Left lobe of liver (tissue), 2 donors: ENCODE measurements at regions not wholly inside any gene's neighbourhood (a gene's known extent, or its start where the extent isn't known, plus 50 kb on each side); places are given as distances from the start of the nearest gene placed in this dataset.

ENCODE experiments used
- ATAC-seq: fragments of 200-7000 bp; cut with Tn5 transposase; one replicate; pipeline ENCODE4 v1.9.1; 2020; ENCODE audit warnings: mild to moderate bottlenecking, moderate library complexity
- DNase-seq: peaks from one replicate; pipeline ENCODE4 v3.0.0-alpha.2; 2020; ENCODE audit warnings: low spot score
- donor health status: DM: no; HTN: no; CAD: no; lungs with moderate emphysema.
- donor health status: DM: no; HTN: yes; CAD: no.

DNA sequence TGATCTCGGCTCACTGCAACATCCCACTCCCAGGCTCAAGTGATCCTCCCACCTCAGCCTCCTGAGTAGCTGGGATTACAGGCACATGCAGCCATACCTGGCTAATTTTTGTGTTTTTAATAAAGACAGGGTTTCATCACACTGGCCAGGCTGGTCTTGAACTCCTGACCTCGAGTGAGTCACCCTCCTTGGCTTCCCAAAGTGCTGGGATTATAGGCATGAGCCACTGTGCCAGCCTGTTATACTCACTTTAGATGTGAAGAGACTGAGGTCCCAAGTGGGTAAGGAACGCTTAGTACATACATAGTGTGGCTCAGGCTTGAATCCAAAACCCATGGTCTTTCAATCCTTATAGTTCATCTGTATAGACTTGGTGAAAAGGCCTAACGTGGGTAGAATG is 63.7 kb upstream of the EPS8L3 start:
- ATAC-seq (no peak), DNase-seq (no peak)

DNA sequence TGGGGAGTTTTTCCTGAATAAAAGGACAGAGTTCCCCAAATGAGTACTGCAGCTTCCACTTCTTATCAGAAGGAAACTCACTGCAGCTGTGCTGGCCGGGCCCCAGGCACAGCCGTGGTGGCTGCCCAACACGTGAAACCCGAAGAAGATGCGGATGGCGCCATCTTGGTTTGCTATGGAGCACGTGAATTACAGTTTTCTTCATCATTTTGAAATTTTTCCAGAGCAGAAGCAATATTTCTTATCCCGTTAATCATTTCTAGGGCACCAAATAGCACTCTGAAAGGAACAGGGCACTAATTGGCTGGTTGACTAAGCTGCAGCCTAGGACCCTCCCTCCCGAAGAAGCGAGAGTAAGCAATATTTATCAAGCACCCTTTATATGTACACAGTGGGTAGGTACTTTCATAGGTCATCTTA is 63.2 kb upstream of the EPS8L3 start:
- peak; percentile 25 for ATAC-seq
- DNase-seq = peak; percentile 41

DNA sequence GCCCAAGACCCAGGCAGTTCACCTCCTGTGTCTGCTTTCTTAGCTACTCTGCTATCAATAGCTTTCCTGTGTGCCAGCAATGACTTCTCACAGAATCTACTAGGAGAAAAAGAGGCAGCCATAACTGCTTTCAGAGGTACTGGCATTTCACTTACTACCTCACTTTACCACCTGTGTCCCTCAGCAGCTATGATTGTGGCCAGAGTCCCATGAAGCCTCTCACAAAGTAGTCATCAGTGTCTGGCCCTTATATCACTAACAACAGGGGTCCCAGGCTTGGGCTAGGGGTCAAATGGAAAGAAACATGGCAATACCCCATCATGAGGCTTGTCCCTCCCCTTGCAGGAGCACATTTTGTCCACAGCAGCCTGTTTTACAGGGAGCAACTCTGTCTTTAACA is 62.7 kb upstream of the EPS8L3 start:
- ATAC-seq (no peak), DNase-seq (peak; percentile 22)

DNA sequence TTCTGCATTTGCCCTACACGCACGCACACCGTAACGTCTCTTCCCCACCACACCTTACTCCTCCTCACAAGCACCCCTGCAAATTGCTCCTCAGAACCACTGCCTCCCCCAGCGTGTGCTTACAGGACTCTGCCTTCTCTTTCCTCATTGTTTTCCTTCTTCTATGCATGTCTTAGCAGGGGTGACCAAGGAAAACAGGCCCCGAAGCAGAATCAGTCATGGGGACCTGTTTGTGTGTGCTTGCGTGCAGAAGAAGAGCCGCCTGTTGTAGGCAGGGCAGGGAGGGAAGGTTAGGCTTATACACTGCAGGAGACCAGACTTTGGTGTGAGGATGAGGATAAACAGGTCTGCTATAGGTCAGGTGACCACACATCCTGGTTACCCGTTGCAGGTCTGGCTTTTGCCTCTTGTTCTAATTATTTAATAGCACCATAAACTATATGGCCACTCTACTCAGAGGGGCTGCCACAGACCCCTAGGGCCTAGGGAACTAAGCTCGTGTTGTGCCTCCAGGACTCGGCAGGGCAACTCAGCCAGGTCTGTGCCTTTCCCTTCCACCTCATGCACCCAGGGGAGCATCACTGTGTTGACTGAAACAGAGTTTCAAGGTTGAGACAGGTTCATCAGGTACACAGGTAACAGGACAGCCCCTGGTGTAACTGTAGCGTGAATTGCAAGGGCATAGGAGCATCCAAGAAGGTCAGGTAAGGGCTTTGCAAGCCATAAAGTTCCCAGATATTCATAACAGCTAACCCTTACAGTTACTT is 60.8 kb upstream of the EPS8L3 start:
- DNase-seq (peak; percentile 37), ATAC-seq (no peak)

DNA sequence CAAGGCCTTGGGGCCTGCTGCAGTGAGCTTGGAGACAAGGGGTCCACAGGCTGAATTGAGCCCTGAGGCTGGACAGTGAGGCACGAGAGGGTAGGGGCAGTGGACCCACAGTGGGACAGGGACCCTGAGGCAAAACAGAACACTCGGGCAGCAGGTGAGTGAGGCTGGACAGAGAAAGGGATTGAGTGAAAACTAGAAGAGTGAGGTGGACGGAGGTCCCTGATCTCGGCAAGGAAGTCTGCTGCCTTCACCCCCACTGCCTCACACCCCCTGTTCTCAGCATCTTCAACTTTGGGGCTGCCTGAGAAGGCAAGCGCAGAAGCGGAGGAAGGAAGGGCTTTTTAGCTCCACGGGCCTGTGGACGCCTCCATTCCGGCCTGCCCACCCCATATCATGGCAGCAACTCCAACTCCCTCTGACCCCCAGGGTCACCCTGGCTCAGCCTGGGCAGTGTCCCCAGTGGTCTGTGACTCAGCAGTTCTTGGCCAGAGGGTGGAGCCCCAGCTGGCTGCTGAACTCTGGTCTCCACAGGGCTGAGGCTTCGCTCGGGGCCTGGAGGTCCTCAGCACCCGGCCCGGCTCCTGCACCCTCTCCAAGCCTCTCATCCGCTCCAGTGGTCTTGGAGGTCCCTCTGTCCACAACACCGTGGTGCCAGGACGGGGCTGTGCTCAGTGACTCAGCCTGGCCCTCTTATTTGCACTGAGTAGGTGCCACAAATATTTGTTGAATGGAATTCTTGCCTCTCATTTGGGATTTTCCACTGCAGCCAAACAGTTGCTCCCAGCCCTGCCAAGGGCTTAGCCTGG is 60.0 kb upstream of the EPS8L3 start:
- DNase-seq (peak; percentile 50), ATAC-seq (peak; percentile 68)

DNA sequence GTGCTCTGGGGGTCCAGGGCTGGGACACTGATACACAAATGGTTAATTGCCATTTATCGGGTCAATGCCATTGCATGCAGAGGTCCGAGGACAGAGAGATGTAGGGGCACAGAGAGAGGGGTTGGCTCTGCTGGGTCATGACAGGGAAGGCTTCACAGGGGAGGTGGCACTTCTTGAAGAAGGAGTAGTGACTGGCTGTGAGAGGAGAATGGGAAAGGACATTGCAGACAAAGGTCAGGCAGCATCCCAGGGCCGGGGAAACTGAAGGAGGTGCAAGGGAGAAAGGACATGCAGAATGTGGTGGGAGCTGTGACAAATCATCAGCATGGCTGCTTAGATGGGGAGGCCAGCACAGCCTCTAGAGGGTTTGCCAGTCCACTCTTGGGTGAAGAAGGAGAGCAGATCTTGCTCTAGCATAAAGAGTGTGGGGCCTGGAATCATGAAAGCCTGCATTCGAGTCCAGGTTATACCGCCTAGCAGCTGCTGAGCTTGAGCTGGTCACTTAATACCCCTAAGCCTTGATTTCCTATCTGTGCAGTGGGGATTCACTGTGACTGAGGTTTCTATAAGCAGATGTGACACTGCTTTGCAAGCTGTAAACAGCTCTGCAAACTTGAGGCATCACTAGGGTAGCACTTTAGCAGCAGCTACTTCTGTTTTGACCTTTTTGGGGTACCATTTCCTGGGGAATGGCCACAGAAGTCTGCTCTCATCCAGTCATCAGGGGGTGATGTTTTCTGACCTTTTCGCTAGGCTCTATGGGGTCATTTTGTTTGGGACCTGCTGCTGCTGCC is 59.2 kb upstream of the EPS8L3 start:
- no peak for ATAC-seq
- peak; percentile 24 for DNase-seq

DNA sequence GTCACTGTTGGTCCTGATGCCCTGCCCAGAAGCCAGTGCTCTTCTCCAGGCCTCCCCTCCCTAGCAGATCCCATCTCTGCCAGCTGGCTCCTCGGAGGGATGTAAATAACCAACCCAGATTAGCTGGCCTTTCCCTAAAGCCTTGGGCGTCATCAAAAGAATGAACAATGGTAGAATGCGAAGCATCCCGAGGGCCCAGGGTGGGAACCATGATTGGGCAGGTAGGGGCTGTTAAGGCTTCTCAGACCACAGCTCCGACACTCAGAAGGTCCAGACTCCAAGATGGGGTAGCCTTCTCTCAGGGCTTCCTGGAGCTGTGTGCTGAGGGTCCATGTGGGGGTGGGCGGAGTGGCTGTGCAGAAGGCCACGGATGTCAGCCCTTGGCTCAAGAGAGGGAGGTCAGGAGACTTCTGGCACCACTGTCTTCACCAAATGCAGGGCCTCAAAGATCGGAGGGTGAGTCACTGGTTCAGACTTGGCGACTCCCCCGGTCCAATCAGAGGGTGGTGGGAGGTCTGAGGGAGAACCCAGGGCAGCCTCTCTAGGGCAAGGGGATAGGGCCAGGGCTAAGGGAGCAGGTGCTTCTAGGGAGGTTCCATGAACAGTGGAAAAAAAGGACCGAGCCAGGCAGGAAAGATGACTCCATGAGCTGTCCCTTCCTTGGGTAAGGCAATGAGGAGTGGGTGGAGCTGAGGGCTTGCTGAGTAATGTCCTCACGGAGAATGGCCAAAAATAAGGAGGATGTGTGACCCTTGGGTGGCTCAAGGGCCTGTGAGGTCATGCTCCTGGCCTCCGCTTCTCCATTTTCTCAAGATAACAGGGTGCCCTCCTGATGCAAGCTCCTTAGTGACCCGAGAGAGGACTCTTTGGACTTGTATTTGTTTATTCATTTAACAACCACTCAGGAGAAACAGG is 58.4 kb upstream of the EPS8L3 start:
- DNase-seq = peak; percentile 48

DNA sequence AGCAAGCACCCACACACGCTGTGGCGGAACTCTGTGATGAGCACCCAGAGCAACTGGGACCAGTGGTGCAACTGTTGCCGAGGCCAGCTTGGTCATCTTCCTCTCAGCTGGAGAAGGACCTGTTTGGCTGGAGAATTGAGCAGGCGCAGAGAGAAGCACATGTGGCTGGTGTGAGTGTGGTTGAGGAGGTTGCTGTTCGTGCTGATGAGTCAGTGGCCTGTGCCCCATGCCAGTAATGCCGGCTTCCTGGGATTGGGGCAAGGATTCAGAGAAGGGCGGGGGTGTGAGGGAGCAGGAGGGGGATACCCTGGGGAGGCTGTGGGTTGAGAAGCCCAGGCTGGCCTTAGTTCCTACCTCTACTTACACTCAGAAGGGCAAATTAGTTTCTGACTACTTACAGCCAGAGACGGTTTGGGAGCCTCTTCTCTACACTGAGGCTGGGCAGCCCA is 57.5 kb upstream of the EPS8L3 start:
- ATAC-seq = no peak
- peak; percentile 41 for DNase-seq

More for the DNA sequence above, 58.4 kb upstream of the EPS8L3 start:
- peak; percentile 60 for ATAC-seq

DNA sequence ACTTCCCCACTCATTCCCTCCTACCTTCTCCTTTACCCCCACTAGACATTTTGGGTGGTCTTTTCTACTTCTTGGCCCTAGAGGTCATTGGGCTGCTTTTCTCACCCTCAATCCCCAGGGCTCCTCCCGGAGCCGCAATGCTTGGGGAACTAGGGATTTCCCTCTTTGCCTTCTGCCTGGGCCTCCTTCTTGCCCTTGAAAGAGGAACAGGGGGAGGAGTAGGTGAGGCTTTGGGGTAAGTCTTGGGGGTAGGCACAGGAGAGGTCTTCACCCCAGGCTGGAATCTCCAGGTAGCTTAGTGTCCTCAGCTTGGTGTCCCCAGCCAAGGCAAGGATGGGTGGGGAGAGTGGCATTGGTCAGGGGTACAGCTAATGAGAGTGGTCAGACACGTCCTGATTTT is 56.2 kb upstream of the EPS8L3 start:
- ATAC-seq = no peak
- DNase-seq = peak; percentile 33

DNA sequence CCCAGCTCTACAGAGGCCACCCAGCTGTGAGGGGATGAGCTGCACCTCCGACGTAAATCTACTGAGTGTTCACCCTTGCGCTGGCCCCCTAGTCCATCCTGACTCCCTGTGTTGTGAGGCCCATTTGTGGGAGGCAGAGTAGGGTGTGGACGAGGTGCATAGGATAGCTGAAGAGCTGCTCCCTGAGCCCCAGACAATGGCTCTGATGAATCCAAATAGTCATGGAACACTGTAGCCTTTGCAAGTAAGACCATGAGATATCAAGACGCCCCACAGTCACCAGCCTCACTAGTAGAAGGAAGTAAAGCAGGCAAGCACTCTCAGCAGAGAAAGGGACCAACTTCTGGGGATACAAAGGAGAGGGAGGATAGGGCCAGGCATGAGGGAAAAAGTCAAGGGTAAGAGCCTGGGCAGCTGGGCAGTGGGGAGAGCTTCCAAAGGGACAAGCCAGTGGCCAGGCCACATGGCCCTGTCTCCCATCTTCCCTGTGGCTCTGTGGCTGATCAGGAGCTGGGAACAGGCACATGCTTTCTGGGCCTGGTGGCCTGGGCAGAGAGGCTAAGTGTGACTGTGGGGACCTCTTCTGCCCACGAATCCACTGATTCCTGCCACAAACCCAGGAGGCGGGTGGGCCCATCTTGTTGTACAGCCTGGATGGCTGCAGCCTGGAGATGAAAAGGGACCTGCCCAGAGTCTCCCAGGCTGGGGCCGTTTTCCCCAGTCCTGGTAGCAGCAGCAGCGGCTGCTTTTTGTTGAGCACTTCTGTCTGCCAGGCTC is 55.5 kb upstream of the EPS8L3 start:
- ATAC-seq (no peak), DNase-seq (peak; percentile 38)

DNA sequence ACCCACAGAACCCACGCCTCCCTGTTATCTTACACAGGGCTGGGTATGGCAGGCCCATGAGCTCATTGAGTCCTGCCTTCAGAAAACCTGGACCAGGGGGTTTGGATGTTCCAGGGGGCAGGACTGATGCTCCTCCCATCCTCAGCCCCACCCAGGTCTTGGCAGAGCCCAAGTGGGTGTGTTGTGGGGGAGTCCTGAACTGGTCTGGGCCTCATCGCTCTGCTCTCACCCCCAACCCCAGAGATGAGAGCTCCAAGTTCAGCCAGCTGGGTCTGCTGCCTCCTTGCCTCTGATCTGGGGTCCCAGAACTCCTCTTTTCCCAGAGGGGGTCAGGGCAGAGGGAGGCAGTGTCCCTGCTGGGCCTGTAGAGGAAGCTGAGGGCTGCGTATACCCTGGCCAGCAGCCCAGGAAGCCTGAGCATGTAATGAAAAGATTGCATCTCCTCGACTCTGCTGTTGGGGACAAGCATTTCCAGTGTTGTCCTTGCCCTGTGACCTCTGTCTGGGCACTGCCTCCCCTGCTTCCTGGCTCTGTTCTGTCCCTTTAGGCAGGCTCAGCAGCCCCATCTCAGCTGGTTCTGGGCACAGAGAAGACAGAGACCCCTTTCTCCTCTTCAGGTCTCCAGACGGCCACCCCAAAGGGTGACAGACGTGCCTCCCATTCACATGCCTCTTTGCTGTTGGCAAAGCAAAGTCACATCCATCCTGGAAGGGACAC is 54.7 kb upstream of the EPS8L3 start:
- ATAC-seq (peak; percentile 53), DNase-seq (peak; percentile 44)

DNA sequence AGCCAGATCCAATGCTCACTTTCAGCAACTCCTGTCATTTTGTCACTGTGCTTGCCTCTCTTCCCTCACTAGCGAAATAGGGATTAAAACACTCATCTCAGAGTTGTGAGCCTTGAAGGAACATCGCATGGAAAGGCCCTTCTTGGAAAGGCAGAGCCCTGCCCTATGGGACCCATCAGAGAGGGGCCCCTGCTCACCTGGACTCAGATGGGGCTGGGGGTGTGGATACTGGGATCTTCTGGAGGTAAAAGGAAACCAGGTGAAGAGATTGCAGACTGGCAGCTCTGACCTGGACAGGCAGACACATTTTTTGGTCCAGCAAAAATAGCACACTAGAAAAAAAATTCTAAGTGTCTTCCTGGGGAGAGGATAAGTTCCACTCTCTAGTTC is 54.2 kb upstream of the EPS8L3 start:
- ATAC-seq = no peak
- DNase-seq = no peak

DNA sequence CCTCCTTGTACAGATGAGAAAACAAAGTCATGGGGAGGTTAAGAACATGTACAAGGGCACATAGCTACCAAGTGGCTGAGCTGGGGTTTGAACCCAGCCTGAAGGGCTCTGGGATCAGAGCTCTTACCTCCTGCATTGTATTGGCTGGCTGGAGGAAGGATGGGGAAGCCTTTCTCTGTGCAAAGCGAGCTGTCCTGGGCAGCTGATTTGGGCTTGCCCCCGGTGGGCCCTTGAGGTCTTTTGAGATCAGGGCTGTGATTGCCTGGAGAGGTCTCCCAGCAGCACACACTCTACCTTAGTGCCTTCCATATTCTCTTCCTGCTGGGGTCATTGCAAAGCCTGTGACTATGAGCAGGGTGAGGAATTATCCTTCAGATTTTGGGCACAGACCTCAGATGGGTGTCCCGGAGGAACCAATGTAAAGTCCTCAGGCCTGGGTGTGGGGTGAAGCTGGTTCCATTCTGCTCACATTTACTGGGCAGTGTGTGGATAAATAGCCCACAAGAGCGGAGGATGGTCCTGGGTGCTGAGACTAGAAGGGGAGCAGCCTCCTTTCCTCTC is 53.3 kb upstream of the EPS8L3 start:
- peak; percentile 37 for DNase-seq
- ATAC-seq = no peak

DNA sequence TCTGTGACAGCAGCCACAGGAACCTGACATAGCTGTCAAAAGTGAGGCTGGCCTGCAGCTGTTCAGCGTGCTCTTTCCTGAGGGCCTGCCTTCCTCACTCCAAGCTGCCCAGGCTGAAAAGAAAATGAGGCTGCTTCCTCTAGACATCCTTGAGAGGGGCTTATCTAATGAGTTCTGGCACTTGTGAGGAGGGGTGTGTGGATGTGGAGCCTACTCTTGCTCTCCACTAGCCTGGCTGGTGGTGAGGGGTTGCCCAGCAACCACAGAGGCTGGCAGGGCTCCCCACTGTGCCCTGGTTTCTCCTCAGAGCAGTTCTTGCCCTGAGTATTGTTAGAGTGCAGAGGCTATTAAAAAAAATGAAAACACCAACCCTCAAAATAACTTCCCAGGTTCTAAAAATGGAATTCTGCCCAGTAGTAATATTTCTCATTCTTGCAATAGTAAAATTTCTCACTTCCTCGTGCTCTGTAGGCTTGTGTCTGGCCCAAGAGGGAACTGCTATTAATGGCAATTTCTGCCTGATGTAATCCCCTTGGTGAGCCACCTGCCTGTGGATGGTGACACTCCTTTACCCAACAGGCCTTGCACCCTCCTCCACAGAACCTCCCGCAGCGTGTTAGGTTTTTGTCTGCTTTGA is 52.6 kb upstream of the EPS8L3 start:
- ATAC-seq (peak; percentile 17), DNase-seq (peak; percentile 43)

DNA sequence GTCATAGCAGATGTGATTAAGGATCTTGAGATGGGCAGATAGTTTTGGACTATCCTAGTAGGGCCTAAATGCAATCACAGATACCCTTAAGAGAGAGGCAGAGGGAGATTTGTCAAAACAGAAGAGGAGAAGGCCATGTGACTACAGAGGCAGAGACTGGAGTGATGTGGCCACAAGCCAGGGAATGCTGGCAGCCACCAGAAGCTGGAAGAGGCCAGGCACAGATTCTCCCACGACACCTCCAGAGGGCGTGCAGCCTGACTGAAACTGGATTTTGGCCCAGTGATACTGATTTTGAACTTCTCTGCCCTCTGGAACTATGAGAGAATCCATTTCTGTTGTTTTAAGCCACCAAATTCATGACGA is 52.1 kb upstream of the EPS8L3 start:
- peak; percentile 21 for ATAC-seq
- DNase-seq = peak; percentile 42

DNA sequence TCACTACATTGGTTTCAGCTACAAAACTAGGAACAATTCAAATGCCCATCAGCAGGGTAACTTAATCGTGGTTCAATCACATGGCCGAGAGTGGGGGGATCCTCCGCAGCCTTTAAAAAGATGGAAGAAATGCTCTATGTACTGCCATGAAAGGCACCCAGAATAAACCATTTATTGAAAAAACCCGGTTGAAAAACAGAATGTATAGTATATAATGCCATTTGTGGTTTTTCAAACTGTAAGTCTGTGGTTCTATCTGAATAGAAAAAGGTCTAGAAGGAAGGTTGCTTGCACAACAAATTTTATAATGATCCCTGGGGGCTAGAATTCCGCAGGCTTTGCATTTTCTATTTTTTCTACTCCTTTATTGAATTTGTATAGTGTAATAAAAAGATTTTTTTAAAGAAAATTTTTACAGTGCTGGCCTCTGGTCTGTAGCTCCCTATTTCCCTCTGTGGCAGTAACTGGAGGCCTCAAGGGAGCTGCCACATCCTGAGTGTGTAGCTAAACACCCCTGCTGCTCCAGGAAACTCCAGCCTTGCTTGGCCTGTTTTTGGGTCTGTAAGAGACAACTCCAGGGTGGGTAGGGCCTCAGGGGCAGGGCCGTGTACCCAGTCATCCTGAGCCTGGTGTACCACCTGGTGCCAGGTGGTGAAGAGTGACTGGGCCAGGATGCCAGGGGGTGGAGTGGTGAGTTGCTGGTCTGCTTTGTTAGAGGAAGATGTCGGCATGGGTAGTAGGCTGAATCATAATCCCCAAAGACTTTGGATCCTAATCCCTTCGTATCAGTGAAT is 51.5 kb upstream of the EPS8L3 start:
- no peak for ATAC-seq
- DNase-seq = peak; percentile 44

DNA sequence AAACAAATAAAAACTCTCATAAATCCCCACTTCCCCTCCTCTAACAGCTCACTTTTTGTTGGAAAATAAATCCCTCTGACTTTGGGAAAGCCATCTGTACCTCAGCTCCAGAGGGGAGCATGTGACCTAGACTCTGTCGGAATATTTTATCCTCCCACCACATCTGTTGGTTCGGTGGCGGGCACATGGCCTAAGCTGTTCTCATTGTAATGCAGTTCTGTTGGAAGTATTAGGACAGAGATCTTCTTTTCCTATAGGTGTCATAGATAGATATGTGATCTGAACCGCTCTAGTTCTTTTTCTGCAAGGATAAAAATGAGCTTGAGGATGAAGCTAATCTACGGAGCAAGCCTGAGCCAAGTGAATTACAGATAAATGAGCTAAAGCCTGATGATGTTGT is 50.5 kb upstream of the EPS8L3 start:
- DNase-seq = no peak
- no peak for ATAC-seq
